SW480 (cell line): ENCODE measurements at regions not wholly inside any gene's neighbourhood (a gene's known extent, or its start where the extent isn't known, plus 50 kb on each side); places are given as distances from the start of the nearest gene placed in this dataset.
"Not testable (repeated sequence)": the region's sequence is repeated elsewhere in the genome, so short reads cannot be mapped to it uniquely, and the experiment has no call there.

Source experiments
- DNase-seq: peaks from one replicate; pipeline ENCODE4 v3.0.0-alpha.2; 2016; ENCODE audit warnings: low spot score

GRCh38 chr6:137309078-137309762, 90.0 kb upstream of the IFNGR1 start:
- DNase-seq, result peak; percentile 50

- no peak for DNase-seq
These were observed 88.1 kb upstream of the IFNGR1 start for GRCh38 chr6:137307163-137307854.

GRCh38 chr6:137305691-137306090, 86.5 kb upstream of the IFNGR1 start:
- no peak for DNase-seq

- DNase-seq, result no peak
These were observed 85.0 kb upstream of the IFNGR1 start for GRCh38 chr6:137304020-137304780.

DNA sequence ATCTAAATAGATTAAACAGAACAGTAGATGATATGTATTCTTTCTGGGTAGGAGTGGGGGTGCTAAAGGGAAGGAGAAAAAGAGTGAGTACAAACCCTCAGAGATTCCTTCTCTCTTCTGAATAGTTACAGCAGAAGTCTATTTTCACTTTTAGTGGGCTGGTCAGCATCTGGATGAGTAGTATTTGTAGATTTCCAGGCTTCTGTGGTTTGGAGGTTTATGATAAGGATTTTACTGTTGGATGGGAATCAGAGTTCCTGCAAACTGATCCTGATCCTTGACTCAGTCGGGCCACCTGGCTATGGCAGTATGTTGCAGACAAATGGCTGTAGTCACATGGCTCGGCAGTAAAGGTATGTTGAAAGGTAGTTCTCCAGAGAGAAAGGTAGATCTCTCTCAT, 84.3 kb upstream of the IFNGR1 start:
- no peak for DNase-seq

GRCh38 chr6:137299681-137300080, 80.5 kb upstream of the IFNGR1 start:
- DNase-seq, result no peak

GRCh38 chr6:137297887-137298286, 78.7 kb upstream of the IFNGR1 start:
- no peak for DNase-seq

DNA sequence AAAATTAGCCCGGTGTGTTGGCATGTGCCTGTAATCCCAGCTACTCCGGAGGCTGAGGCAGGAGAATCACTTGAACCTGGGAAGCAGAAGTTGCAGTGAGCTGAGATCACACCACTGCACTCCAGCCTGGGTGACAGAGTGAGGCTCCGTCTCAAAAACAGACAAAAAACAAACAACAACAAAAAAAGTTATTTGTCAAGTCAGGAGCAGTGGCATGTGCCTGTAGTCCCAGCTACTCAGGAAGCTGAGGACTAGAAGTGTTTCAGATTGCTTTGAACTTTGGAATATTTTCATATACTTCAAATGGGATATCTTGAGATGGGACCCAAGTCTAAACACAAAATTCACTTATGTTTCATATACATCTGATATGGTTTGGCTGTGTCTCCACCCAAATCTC, 73.1 kb upstream of the IFNGR1 start:
- DNase-seq, result not testable (repeated sequence)

DNA sequence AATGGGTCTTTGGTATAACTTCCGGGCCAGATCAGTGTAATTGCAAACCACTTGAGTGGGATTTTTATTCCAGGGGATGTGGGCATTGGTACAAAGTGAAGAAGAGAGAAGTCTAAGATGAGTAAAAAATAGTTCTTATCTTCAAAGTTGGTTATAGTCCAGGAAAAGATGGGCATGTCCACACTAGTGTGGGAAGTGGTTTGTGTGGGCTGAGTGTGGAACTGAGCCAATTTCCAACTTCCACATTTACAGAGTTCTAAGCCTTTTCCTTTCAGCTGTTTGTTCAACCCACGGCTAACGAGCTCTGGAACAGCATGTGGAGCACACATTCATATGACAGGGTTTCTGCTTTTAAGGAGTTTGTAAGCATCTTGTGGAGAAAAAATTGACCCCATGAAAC, 72.3 kb upstream of the IFNGR1 start:
- no peak for DNase-seq

DNA sequence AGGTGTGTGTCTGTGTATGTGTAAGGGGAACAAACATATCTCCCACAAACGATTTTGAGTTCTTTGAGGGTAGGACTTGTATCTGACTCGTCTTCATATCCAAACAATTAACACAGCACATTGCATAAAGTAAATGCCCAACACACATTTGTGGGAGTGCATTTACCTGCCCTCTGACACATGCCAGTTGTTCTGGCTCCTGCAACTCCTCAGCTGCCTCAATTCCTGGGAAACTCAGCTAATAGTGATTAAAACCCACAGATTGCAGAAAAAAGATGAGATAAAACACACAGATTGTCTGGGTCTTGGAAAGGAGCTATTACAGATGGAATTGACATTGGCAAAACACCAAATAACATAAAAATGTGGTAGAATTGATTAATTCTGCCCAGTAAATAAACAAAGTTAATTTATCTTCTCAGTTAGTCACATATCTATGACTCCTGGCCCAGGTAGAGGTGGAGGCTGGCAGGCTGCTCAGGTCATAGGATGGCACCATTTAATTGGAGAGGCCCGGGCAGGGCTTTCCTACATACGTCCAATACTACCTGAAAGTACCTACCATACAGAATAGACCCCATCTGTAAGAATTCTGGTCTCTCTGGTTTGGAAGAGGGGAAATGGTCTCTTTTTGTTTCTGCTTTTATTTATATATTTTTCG, 71.5 kb upstream of the IFNGR1 start:
- no peak for DNase-seq

DNA sequence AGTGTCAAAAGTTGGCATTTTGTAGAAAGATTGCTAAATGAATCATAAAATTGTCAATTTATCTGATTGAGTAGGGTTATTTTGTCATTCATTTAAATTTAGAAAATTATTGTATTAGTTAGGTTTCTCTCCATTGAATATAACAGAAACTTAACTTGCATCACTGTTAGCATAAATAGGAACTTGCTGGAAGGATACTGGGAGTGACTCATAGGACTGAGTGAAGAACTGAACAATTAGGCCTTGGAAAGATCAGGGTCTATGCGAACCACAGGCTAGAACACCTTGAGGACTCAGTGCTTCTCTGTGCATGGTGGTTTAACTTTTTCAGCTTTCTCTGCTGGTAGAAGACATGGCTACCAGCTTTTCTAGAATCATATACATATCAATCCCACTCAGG, 67.7 kb upstream of the IFNGR1 start:
- no peak for DNase-seq

GRCh38 chr6:137286368-137286767, 67.2 kb upstream of the IFNGR1 start:
- DNase-seq, result no peak

- no peak for DNase-seq
These were observed 65.6 kb upstream of the IFNGR1 start for GRCh38 chr6:137284811-137285110.

GRCh38 chr6:137283940-137284810, 65.0 kb upstream of the IFNGR1 start:
- peak; percentile 8 for DNase-seq

DNA sequence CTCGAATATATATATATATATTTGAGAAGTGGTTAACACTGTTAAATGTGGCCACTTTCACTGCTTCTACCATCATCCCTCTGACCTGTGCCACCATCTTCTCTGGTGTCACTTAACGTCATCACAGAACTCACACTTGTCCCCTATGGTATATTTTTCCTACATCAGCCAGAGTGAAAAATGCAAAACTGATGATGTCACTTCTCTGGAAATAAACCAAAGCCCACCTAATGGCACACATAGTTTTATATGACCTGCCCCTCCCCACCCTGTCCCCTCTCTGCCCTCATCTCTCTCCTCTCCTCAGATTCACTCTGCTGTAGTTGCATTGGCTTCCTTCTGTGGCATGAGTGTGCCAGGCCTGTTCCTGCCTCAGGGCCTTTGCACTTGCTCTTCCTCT, 63.9 kb upstream of the IFNGR1 start:
- no peak for DNase-seq

GRCh38 chr6:137282254-137282653, 63.1 kb upstream of the IFNGR1 start:
- DNase-seq, result no peak

- DNase-seq, result not testable (repeated sequence)
These were observed 60.1 kb upstream of the IFNGR1 start for GRCh38 chr6:137279279-137279678.

DNA sequence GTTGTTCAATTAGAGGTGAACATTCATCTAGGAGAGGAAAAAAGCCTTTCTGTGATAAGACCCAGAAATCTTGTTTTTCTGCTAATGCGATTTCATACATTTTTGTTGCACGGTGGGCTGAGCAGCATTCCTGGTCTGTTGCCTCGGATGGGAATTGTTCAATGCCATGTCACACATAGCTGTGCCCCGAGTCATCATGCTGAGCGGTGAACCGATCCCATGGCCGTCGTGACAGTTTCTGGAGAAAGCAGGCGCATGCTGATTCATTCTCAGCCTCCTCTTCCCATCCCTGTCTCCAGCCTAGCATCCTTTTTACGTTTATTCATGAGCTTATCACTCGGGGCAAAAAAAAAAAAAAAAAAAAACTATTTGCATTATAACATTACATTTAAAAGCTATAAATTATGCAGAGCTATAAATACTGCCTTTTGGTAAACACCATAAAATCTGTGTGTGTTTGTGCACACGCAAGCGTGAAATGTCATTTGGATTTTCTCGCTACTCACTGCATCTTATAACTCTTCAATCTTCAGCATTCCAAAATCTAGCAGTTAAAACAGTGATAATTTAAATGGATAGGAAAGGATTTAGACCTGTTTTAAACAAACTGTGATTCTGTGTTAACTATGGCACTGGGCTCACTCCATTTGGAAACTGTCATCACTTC, 58.9 kb upstream of the IFNGR1 start:
- peak; percentile 1 for DNase-seq

- no peak for DNase-seq
These were observed 53.2 kb upstream of the IFNGR1 start for GRCh38 chr6:137272403-137272802.

GRCh38 chr6:137271245-137272183, 52.3 kb upstream of the IFNGR1 start:
- DNase-seq, result peak; percentile 48
